ENCODE measurements at regions not wholly inside any gene's neighbourhood (a gene's known extent, or its start where the extent isn't known, plus 50 kb on each side); places are given as distances from the start of the nearest gene placed in this dataset.

- CTCF ChIA-PET: no interaction called here
- no peak for ATAC-seq
Observed at GRCh38 chr5:57676222-57677098, 193.8 kb upstream of the ACTBL2 start.

GRCh38 chr5:57675236-57675635, 192.6 kb upstream of the ACTBL2 start:
- intact Hi-C loops (cut with micrococcal nuclease; ENCODE audit: unreplicated experiment) (no loop called here), in situ Hi-C loops (cut with HindIII; ENCODE audit: low pct_unique_long_range_greater_than_20kb, low sequenced_read_pairs) (no loop called here)
- H3K27me3 ChIP-seq (ENCODE audit: control insufficient read depth, insufficient read depth, low read length): no peaks in the 10 kb centered on the region
- H3K36me3 ChIP-seq (ENCODE audit: control insufficient read depth, insufficient read depth, low read length): no peaks in the 10 kb centered on the region
- peak overlapping the region; percentile 31; the same call in 1 of the 2 replicates for H3K27ac ChIP-seq (ENCODE audit: low read length)
- ATAC-seq (no peak), DNase-seq (ENCODE audit: low read depth, low spot score) (no peak)
- TF ChIP-seq TCF7L2 (IDR thresholded peaks at IDR 0.05; ENCODE audit: low read depth, low read length): no peak
- no peak for TF ChIP-seq POLR2AphosphoS5 (IDR thresholded peaks at IDR 0.05; ENCODE audit: low read depth, low read length)
- no peak for TF ChIP-seq CTCF (IDR thresholded peaks at IDR 0.05)
- no peak for TF ChIP-seq SIN3A (IDR thresholded peaks at IDR 0.05; ENCODE audit: borderline replicate concordance, insufficient read depth, low read depth, low read length)
- H3K4me3 ChIP-seq (ENCODE audit: low read depth in 2 of 2, low read length in 2 of 2): no peak overlapping the region
- no peaks in the 10 kb centered on the region; the same call in 1 of the 2 replicates for H3K4me1 ChIP-seq (ENCODE audit: control insufficient read depth, insufficient read depth, low read length)
- ChIA-PET CTCF (no interaction called here), POLR2A (interaction anchor here (0.6 kb wide), 1 partner anchor 159 kb away, joined by 4 read pairs; no protein-coding TSS in a partner anchor)
- BruUV-seq (replicated peaks): no TSS peak
- no peaks in the 10 kb centered on the region for H3K9me3 ChIP-seq (ENCODE audit: control insufficient read depth, insufficient read depth, low read depth, low read length)

More at GRCh38 chr5:57676222-57677098, 193.8 kb upstream of the ACTBL2 start:
- H3K4me3 ChIP-seq (ENCODE audit: low read depth in 2 of 2, low read length in 2 of 2): no peak overlapping the region
- H3K27me3 ChIP-seq (ENCODE audit: control insufficient read depth, insufficient read depth, low read length): no peaks in the 10 kb centered on the region
- TF ChIP-seq REST (IDR thresholded peaks at IDR 0.05; ENCODE audit: insufficient read depth in 1 of 2, low read depth in 2 of 2, low read length in 1 of 2): no peak
- no peak for TF ChIP-seq TCF7L2 (IDR thresholded peaks at IDR 0.05; ENCODE audit: low read depth, low read length)
- TF ChIP-seq CTCF (IDR thresholded peaks at IDR 0.05): no peak
- no peak for TF ChIP-seq POLR2AphosphoS5 (IDR thresholded peaks at IDR 0.05; ENCODE audit: low read depth, low read length)
- TF ChIP-seq SIN3A (IDR thresholded peaks at IDR 0.05; ENCODE audit: borderline replicate concordance, insufficient read depth, low read depth, low read length): no peak
- intact Hi-C loops (cut with micrococcal nuclease; ENCODE audit: unreplicated experiment) (no loop called here), in situ Hi-C loops (cut with HindIII; ENCODE audit: low pct_unique_long_range_greater_than_20kb, low sequenced_read_pairs) (no loop called here)
- H3K9me3 ChIP-seq (ENCODE audit: control insufficient read depth, insufficient read depth, low read depth, low read length): no peaks in the 10 kb centered on the region
- POLR2A ChIA-PET: no interaction called here
- H3K36me3 ChIP-seq (ENCODE audit: control insufficient read depth, insufficient read depth, low read length): no peaks in the 10 kb centered on the region
- peak overlapping the region; percentile 36; the same call in 1 of the 2 replicates for H3K27ac ChIP-seq (ENCODE audit: low read length)
- no peak for DNase-seq (ENCODE audit: low read depth, low spot score)
- H3K4me1 ChIP-seq (ENCODE audit: control insufficient read depth, insufficient read depth, low read length): no peaks in the 10 kb centered on the region; the same call in 1 of the 2 replicates
- BruUV-seq (replicated peaks): no TSS peak

All from Panc1 (cell line).